ENCODE measurements at regions not wholly inside any gene's neighbourhood (a gene's known extent, or its start where the extent isn't known, plus 50 kb on each side); places are given as distances from the start of the nearest gene placed in this dataset.
A peak's percentile ranks its signal among the peaks of the same experiment; 100 is the strongest.

GRCh38 chr1:198007687-198008607, 90.8 kb downstream of the LHX9 start:
- H3K4me3 Mint-ChIP-seq, result no peak overlapping the region
- no peaks in the 10 kb centered on the region for H3K4me1 Mint-ChIP-seq
- no peak overlapping the region for H3K27ac Mint-ChIP-seq
- DNase-seq, result no peak
- peaks cover 9% of the 10 kb centered on the region for H3K27me3 Mint-ChIP-seq
- H3K36me3 Mint-ChIP-seq, result peaks cover 6% of the 10 kb centered on the region
- no peak for ATAC-seq
- CTCF ChIA-PET, result no interaction called here
- H3K9me3 Mint-ChIP-seq (ENCODE audit: low read depth), result peaks cover 11% of the 10 kb centered on the region

GRCh38 chr1:198014355-198014754, 97.2 kb downstream of the LHX9 start:
- CTCF ChIA-PET, result no interaction called here
- peaks cover 4% of the 10 kb centered on the region for H3K9me3 Mint-ChIP-seq (ENCODE audit: low read depth)
- no peaks in the 10 kb centered on the region for H3K4me1 Mint-ChIP-seq
- H3K4me3 Mint-ChIP-seq, result no peak overlapping the region
- peaks cover 2% of the 10 kb centered on the region for H3K36me3 Mint-ChIP-seq
- no peak overlapping the region for H3K27ac Mint-ChIP-seq
- ATAC-seq (no peak), DNase-seq (no peak)
- H3K27me3 Mint-ChIP-seq, result no peaks in the 10 kb centered on the region

- no peak overlapping the region for H3K4me3 Mint-ChIP-seq
- DNase-seq (no peak), ATAC-seq (no peak)
- no peaks in the 10 kb centered on the region for H3K4me1 Mint-ChIP-seq
- H3K36me3 Mint-ChIP-seq, result no peaks in the 10 kb centered on the region
- no peak overlapping the region for H3K27ac Mint-ChIP-seq
- CTCF ChIA-PET, result no interaction called here
- H3K27me3 Mint-ChIP-seq, result no peaks in the 10 kb centered on the region
- H3K9me3 Mint-ChIP-seq (ENCODE audit: low read depth), result peaks cover 4% of the 10 kb centered on the region
These were observed 98.1 kb downstream of the LHX9 start for GRCh38 chr1:198015309-198015708.

- no peak overlapping the region for H3K4me3 Mint-ChIP-seq
- no peaks in the 10 kb centered on the region for H3K36me3 Mint-ChIP-seq
- H3K9me3 Mint-ChIP-seq (ENCODE audit: low read depth), result no peaks in the 10 kb centered on the region
- no peak for ATAC-seq
- H3K4me1 Mint-ChIP-seq, result no peaks in the 10 kb centered on the region
- H3K27me3 Mint-ChIP-seq, result no peaks in the 10 kb centered on the region
- no peak overlapping the region for H3K27ac Mint-ChIP-seq
- no peak for DNase-seq
- CTCF ChIA-PET, result no interaction called here
These were observed 101.4 kb downstream of the LHX9 start for GRCh38 chr1:198018529-198018928.

- Mint-ChIP-seq H3K4me3 (no peak overlapping the region), H3K9me3 (ENCODE audit: low read depth) (no peaks in the 10 kb centered on the region), H3K4me1 (no peaks in the 10 kb centered on the region), H3K27ac (no peak overlapping the region), H3K27me3 (no peaks in the 10 kb centered on the region), H3K36me3 (no peaks in the 10 kb centered on the region)
- ATAC-seq (no peak), DNase-seq (no peak)
- CTCF ChIA-PET, result no interaction called here
These were observed 102.0 kb downstream of the LHX9 start for GRCh38 chr1:198019126-198019525.

- H3K27ac Mint-ChIP-seq, result no peak overlapping the region
- no peak overlapping the region for H3K4me3 Mint-ChIP-seq
- no peak for DNase-seq
- ATAC-seq, result no peak
- H3K36me3 Mint-ChIP-seq, result peaks cover 1% of the 10 kb centered on the region
- peaks cover 18% of the 10 kb centered on the region for H3K27me3 Mint-ChIP-seq
- CTCF ChIA-PET, result no interaction called here
- H3K4me1 Mint-ChIP-seq, result no peaks in the 10 kb centered on the region
- no peaks in the 10 kb centered on the region for H3K9me3 Mint-ChIP-seq (ENCODE audit: low read depth)
These were observed 107.2 kb downstream of the LHX9 start for GRCh38 chr1:198024336-198024735.

- no peak for DNase-seq
- no peak overlapping the region for H3K27ac Mint-ChIP-seq
- no peak overlapping the region for H3K4me3 Mint-ChIP-seq
- CTCF ChIA-PET, result no interaction called here
- H3K4me1 Mint-ChIP-seq, result no peaks in the 10 kb centered on the region
- no peak for ATAC-seq
- H3K36me3 Mint-ChIP-seq, result peaks cover 1% of the 10 kb centered on the region
- peaks cover 21% of the 10 kb centered on the region for H3K27me3 Mint-ChIP-seq
- H3K9me3 Mint-ChIP-seq (ENCODE audit: low read depth), result no peaks in the 10 kb centered on the region
These were observed 107.6 kb downstream of the LHX9 start for GRCh38 chr1:198024782-198025181.

- H3K9me3 Mint-ChIP-seq (ENCODE audit: low read depth), result no peaks in the 10 kb centered on the region
- peaks cover 5% of the 10 kb centered on the region for H3K4me1 Mint-ChIP-seq
- H3K27me3 Mint-ChIP-seq, result peaks cover 20% of the 10 kb centered on the region
- no peak overlapping the region for H3K27ac Mint-ChIP-seq
- no peak for ATAC-seq
- H3K36me3 Mint-ChIP-seq, result peaks cover 1% of the 10 kb centered on the region
- CTCF ChIA-PET, result no interaction called here
- no peak for DNase-seq
- H3K4me3 Mint-ChIP-seq, result no peak overlapping the region
These were observed 113.5 kb downstream of the LHX9 start for GRCh38 chr1:198030682-198031081.

- H3K36me3 Mint-ChIP-seq, result peaks cover 1% of the 10 kb centered on the region
- no peak for ATAC-seq
- H3K27me3 Mint-ChIP-seq, result peaks cover 17% of the 10 kb centered on the region
- CTCF ChIA-PET, result interaction anchor here (1.2 kb wide), 1 partner anchor 29 kb away, joined by 3 read pairs; no protein-coding TSS in a partner anchor
- DNase-seq, result no peak
- no peak overlapping the region for H3K27ac Mint-ChIP-seq
- H3K4me1 Mint-ChIP-seq, result peaks cover 5% of the 10 kb centered on the region
- H3K4me3 Mint-ChIP-seq, result no peak overlapping the region
- no peaks in the 10 kb centered on the region for H3K9me3 Mint-ChIP-seq (ENCODE audit: low read depth)
These were observed 113.9 kb downstream of the LHX9 start for GRCh38 chr1:198031086-198031485.

- CTCF ChIA-PET, result no interaction called here
- Mint-ChIP-seq H3K9me3 (ENCODE audit: low read depth) (no peaks in the 10 kb centered on the region), H3K27ac (no peak overlapping the region), H3K4me1 (peaks cover 5% of the 10 kb centered on the region), H3K36me3 (no peaks in the 10 kb centered on the region), H3K4me3 (no peak overlapping the region), H3K27me3 (peaks cover 13% of the 10 kb centered on the region)
- no peak for ATAC-seq
- no peak for DNase-seq
These were observed 115.5 kb downstream of the LHX9 start for GRCh38 chr1:198032668-198033067.

- no peak for ATAC-seq
- no peak for DNase-seq
- CTCF ChIA-PET, result no interaction called here
- H3K27me3 Mint-ChIP-seq, result no peaks in the 10 kb centered on the region
- H3K27ac Mint-ChIP-seq, result no peak overlapping the region
- no peaks in the 10 kb centered on the region for H3K36me3 Mint-ChIP-seq
- H3K4me1 Mint-ChIP-seq, result no peaks in the 10 kb centered on the region
- no peaks in the 10 kb centered on the region for H3K9me3 Mint-ChIP-seq (ENCODE audit: low read depth)
- no peak overlapping the region for H3K4me3 Mint-ChIP-seq
These were observed 115.9 kb upstream of the NEK7 start for GRCh38 chr1:198040880-198041279.

- H3K27me3 Mint-ChIP-seq, result no peaks in the 10 kb centered on the region
- H3K4me3 Mint-ChIP-seq, result no peak overlapping the region
- ATAC-seq (no peak), DNase-seq (no peak)
- peaks cover 3% of the 10 kb centered on the region for H3K9me3 Mint-ChIP-seq (ENCODE audit: low read depth)
- H3K27ac Mint-ChIP-seq, result no peak overlapping the region
- peaks cover 3% of the 10 kb centered on the region for H3K36me3 Mint-ChIP-seq
- CTCF ChIA-PET, result no interaction called here
- peaks cover under 1% of the 10 kb centered on the region for H3K4me1 Mint-ChIP-seq
These were observed 114.6 kb upstream of the NEK7 start for GRCh38 chr1:198042168-198042567.

- DNase-seq, result peak; percentile 60
- peak overlapping the region; percentile 70 for H3K27ac Mint-ChIP-seq
- H3K4me1 Mint-ChIP-seq, result peaks cover 18% of the 10 kb centered on the region
- ATAC-seq, result peak; percentile 85
- CTCF ChIA-PET, result no interaction called here
- H3K4me3 Mint-ChIP-seq, result no peak overlapping the region
- peaks cover 2% of the 10 kb centered on the region for H3K27me3 Mint-ChIP-seq
- peaks cover 15% of the 10 kb centered on the region for H3K9me3 Mint-ChIP-seq (ENCODE audit: low read depth)
- H3K36me3 Mint-ChIP-seq, result peaks cover 34% of the 10 kb centered on the region
These were observed 108.9 kb upstream of the NEK7 start for GRCh38 chr1:198047913-198048312.

- no peak overlapping the region for H3K4me3 Mint-ChIP-seq
- CTCF ChIA-PET, result no interaction called here
These were observed 102.3 kb upstream of the NEK7 start for GRCh38 chr1:198054510-198054909.

More at GRCh38 chr1:198054510-198054909, 102.3 kb upstream of the NEK7 start:
- Mint-ChIP-seq H3K36me3 (peaks cover 20% of the 10 kb centered on the region), H3K27me3 (peaks cover 2% of the 10 kb centered on the region), H3K9me3 (ENCODE audit: low read depth) (no peaks in the 10 kb centered on the region), H3K4me1 (peaks cover 11% of the 10 kb centered on the region), H3K27ac (no peak overlapping the region)
- ATAC-seq, result no peak
- no peak for DNase-seq

All from activated CD8-positive, alpha-beta memory T cell treated with anti-CD3 and anti-CD28 coated beads, Interleukin-2, amount 10 ng/mL, durations not matched to agents 7 days and 5 days (primary cell).